SK-N-SH treated with all-trans-retinoic acid at 6 μM for 48 hours (cell line): ENCODE measurements at regions not wholly inside any gene's neighbourhood (a gene's known extent, or its start where the extent isn't known, plus 50 kb on each side); places are given as distances from the start of the nearest gene placed in this dataset.

ENCODE experiments used
- ATAC-seq: fragments of 200-7000 bp; cut with Tn5 transposase; 3 replicates; pipeline ENCODE4 v1.9.1; 2020; ENCODE audit warnings: mild to moderate bottlenecking, moderate library complexity
- ARNTL ChIP-seq: fragments of 450-650 bp; formaldehyde crosslinking; IDR thresholded peaks from 2 replicates; pipeline ENCODE4 v1.5.0; 2020; ENCODE audit warnings: low read depth, mild to moderate bottlenecking, moderate library complexity, borderline replicate concordance
- BACH2 ChIP-seq: fragments of 250-450 bp; sonication (Bioruptor Pico); IDR thresholded peaks from 2 replicates; pipeline ENCODE4 v1.9.0; 2021; ENCODE audit warnings: mild to moderate bottlenecking, borderline replicate concordance
- CREB5 ChIP-seq: fragments of 250-450 bp; sonication (Bioruptor Pico); IDR thresholded peaks from 2 replicates; pipeline ENCODE4 v1.5.1; 2020; ENCODE audit warnings: low read depth, mild to moderate bottlenecking, moderate library complexity
- CSDC2 ChIP-seq: fragments of 250-450 bp; sonication (Bioruptor Pico); IDR thresholded peaks from 2 replicates; pipeline ENCODE4 v1.5.0; 2020; ENCODE audit warnings: mild to moderate bottlenecking, moderate library complexity
- CSRNP3 ChIP-seq: fragments of 250-450 bp; sonication (Bioruptor Pico); IDR thresholded peaks from 2 replicates; pipeline ENCODE4 v1.5.1; 2021; ENCODE audit warnings: mild to moderate bottlenecking, moderate library complexity
- ESRRG ChIP-seq: fragments of 250-450 bp; sonication (Bioruptor Pico); IDR thresholded peaks from 2 replicates; pipeline ENCODE4 v1.6.1; 2021; ENCODE audit warnings: mild to moderate bottlenecking
- GLIS3 ChIP-seq: fragments of 250-450 bp; sonication (Bioruptor Pico); IDR thresholded peaks from 2 replicates; pipeline ENCODE4 v1.5.0; 2020; ENCODE audit warnings: mild to moderate bottlenecking, moderate library complexity
- OSR1 ChIP-seq: fragments of 250-450 bp; sonication (Bioruptor Pico); IDR thresholded peaks from 2 replicates; pipeline ENCODE4 v1.8.0; 2022; ENCODE audit warnings: moderate library complexity, mild to moderate bottlenecking, inconsistent platforms
- PATZ1 ChIP-seq: fragments of 250-450 bp; sonication (Bioruptor Pico); IDR thresholded peaks from 2 replicates; pipeline ENCODE4 v1.8.0; 2020; ENCODE audit warnings: mild to moderate bottlenecking, moderate library complexity, borderline replicate concordance
- POU6F1 ChIP-seq: fragments of 250-450 bp; sonication (Bioruptor Pico); IDR thresholded peaks from 2 replicates; pipeline ENCODE4 v1.8.0; 2021; ENCODE audit warnings: low read depth, mild to moderate bottlenecking, moderate library complexity, borderline replicate concordance
- PPARA ChIP-seq: fragments of 250-450 bp; sonication (Bioruptor Pico); IDR thresholded peaks from 2 replicates; pipeline ENCODE4 v1.5.0; 2020; ENCODE audit warnings: mild to moderate bottlenecking, borderline replicate concordance
- RARB ChIP-seq: fragments of 250-450 bp; sonication (Bioruptor Pico); IDR thresholded peaks from 2 replicates; pipeline ENCODE4 v1.8.0; 2021; ENCODE audit warnings: mild to moderate bottlenecking, moderate library complexity
- SNAI2 ChIP-seq: fragments of 250-450 bp; sonication (Bioruptor Pico); IDR thresholded peaks from 2 replicates; pipeline ENCODE4 v1.5.0; 2020; ENCODE audit warnings: mild to moderate bottlenecking, moderate library complexity
- TCF4 ChIP-seq: fragments of 250-450 bp; sonication (Bioruptor Pico); IDR thresholded peaks from 2 replicates; pipeline ENCODE4 v1.8.0; 2021; ENCODE audit warnings: mild to moderate bottlenecking, moderate library complexity, borderline replicate concordance
- TOX ChIP-seq: fragments of 250-450 bp; sonication (Bioruptor Pico); IDR thresholded peaks from 2 replicates; pipeline ENCODE4 v1.8.0; 2021; ENCODE audit warnings: mild to moderate bottlenecking, moderate library complexity, borderline replicate concordance
- TSHZ2 ChIP-seq: fragments of 250-450 bp; sonication (Bioruptor Pico); IDR thresholded peaks from 2 replicates; pipeline ENCODE4 v1.5.0; 2020; ENCODE audit warnings: mild to moderate bottlenecking, moderate library complexity
- ZC3H10 ChIP-seq: fragments of 250-450 bp; sonication (Bioruptor Pico); IDR thresholded peaks from 2 replicates; pipeline ENCODE4 v1.5.1; 2021; ENCODE audit warnings: mild to moderate bottlenecking, moderate library complexity
- ZFP3 ChIP-seq: fragments of 250-450 bp; sonication (Bioruptor Pico); IDR thresholded peaks from 2 replicates; pipeline ENCODE4 v1.5.0; 2020; ENCODE audit warnings: mild to moderate bottlenecking, moderate library complexity
- ZFP30 ChIP-seq: fragments of 450-650 bp; formaldehyde crosslinking; IDR thresholded peaks from 2 replicates; pipeline ENCODE4 v1.5.0; 2022; ENCODE audit warnings: mild to moderate bottlenecking, moderate library complexity
- ZNF565 ChIP-seq: fragments of 450-650 bp; formaldehyde crosslinking; conservative IDR thresholded peaks from 2 replicates; pipeline ENCODE4 v1.5.0; 2020; ENCODE audit warnings: low read depth, mild to moderate bottlenecking, moderate library complexity
- ZNF70 ChIP-seq: fragments of 450-650 bp; formaldehyde crosslinking; IDR thresholded peaks from 2 replicates; pipeline ENCODE4 v1.5.0; 2020; ENCODE audit warnings: mild to moderate bottlenecking, moderate library complexity
- ZNF8 ChIP-seq: fragments of 450-650 bp; formaldehyde crosslinking; IDR thresholded peaks from 2 replicates; pipeline ENCODE4 v1.5.0; 2020; ENCODE audit warnings: mild to moderate bottlenecking, moderate library complexity

DNA sequence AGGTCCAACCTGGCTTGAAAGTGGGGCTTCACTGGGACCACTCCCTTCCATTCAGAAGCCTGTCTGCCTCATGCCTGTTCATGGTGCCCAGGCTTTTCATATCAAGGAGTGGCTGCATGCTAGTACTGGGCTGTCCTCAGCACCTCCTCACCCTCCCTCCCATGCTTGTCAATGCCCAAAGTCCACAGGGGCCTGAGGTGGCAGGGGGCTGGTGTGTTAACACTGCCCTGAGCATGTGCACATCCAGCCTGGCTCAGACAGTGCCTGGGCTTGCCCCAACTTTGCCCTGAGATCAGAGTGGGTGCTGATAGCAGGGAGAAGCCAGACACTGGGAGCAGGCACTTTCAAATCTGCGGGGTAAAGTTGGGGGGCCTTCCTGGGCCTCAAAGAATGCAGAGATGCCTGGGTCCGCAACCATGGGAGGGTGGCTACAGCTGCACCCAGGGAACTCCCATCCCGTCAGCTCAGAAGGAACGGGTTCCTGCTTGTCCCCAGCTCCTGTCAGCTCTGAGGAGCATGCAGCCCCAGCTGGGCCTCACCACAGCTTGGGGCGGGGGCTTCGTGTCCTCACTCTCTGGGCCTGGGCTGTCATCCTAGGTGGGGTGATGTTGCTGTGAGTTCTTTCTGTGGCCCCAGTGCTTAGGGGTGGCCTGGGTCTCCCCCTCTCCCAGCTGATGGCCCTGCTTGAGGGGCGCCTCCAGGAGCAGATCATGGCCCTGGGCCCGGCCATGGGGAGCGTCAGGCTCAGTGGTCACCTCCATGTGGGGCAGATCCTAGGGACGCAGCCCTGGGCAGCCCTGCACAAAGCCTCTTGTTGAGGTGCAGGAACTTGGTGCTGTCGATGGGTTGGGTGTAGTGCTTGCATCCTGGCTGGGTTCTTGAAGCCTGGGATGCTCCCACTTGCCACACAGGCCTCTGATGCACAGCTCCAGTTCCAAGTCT lies 830.6 kb upstream of the SLITRK5 start:
- TF ChIP-seq PPARA (CRISPR knock-in tag) (no peak), RARB (CRISPR knock-in tag) (no peak), CSRNP3 (no peak), GLIS3 (CRISPR knock-in tag) (no peak), TSHZ2 (CRISPR knock-in tag) (no peak), ZC3H10 (CRISPR knock-in tag) (no peak), PATZ1 (CRISPR knock-in tag) (no peak), ZFP3 (CRISPR knock-in tag) (no peak), ZNF8 (CRISPR knock-in tag) (no peak), ZNF70 (CRISPR knock-in tag) (no peak), BACH2 (CRISPR knock-in tag) (no peak), OSR1 (CRISPR knock-in tag) (no peak), ESRRG (no peak), ZFP30 (CRISPR knock-in tag) (no peak), SNAI2 (no peak), CSDC2 (CRISPR knock-in tag) (no peak)
- ATAC-seq, result no peak

GRCh38 chr13:86841264-86841663 lies 829.9 kb upstream of the SLITRK5 start:
- no peak for ATAC-seq
- no peak for TF ChIP-seq CREB5
- no peak for TF ChIP-seq BACH2 (CRISPR knock-in tag)
- no peak for TF ChIP-seq TOX
- no peak for TF ChIP-seq ZNF565 (CRISPR knock-in tag)
- no peak for TF ChIP-seq ZNF70 (CRISPR knock-in tag)
- no peak for TF ChIP-seq ZC3H10 (CRISPR knock-in tag)

GRCh38 chr13:86846501-86846900 lies 824.7 kb upstream of the SLITRK5 start:
- ATAC-seq, result no peak
- TF ChIP-seq ZFP3 (CRISPR knock-in tag) (no peak), PATZ1 (CRISPR knock-in tag) (no peak), TCF4 (CRISPR knock-in tag) (no peak), RARB (CRISPR knock-in tag) (no peak), ARNTL (CRISPR knock-in tag) (no peak), CREB5 (no peak), ZC3H10 (CRISPR knock-in tag) (no peak), TOX (no peak), POU6F1 (CRISPR knock-in tag) (no peak), ZNF565 (CRISPR knock-in tag) (no peak)
